Neural cell (in vitro differentiated cells): ENCODE measurements at regions not wholly inside any gene's neighbourhood (a gene's known extent, or its start where the extent isn't known, plus 50 kb on each side); places are given as distances from the start of the nearest gene placed in this dataset.
"Not testable (repeated sequence)": the region's sequence is repeated elsewhere in the genome, so short reads cannot be mapped to it uniquely, and the experiment has no call there.

Experiments
- H2AFZ ChIP-seq: fragments of 200-600, 300-800 bp; sonication (generic), shearing (Covaris generic); 2 replicates; pipeline ENCODE4 v1.6.0; 2014; ENCODE audit warnings: low read depth, mild to moderate bottlenecking, antibody characterized with exemption, low read length, moderate library complexity
- H3F3A ChIP-seq: fragments of 200-600 bp; shearing (Covaris generic); 2 replicates; pipeline ENCODE4 v1.6.1; 2016; ENCODE audit warnings: mild to moderate bottlenecking, moderate library complexity, mixed read lengths, antibody characterized with exemption, low read length; ENCODE audit not compliant: insufficient read depth, poor library complexity, severe bottlenecking
- H3K27ac ChIP-seq: fragments of 200-600, 300-800 bp; sonication (generic), shearing (Covaris generic); 2 replicates; pipeline ENCODE4 v1.5.1; 2014; ENCODE audit warnings: mild to moderate bottlenecking, low read length, moderate library complexity
- H3K27me3 ChIP-seq: fragments of 300-800, 200-600 bp; sonication (generic), shearing (Covaris generic); 2 replicates; pipeline ENCODE4 v1.6.0; 2014; ENCODE audit warnings: mild to moderate bottlenecking, low read depth, low read length, moderate library complexity; ENCODE audit not compliant: insufficient read depth
- H3K36me3 ChIP-seq: fragments of 300-800, 200-600 bp; sonication (generic), shearing (Covaris generic); 2 replicates; pipeline ENCODE4 v1.5.1; 2014; ENCODE audit warnings: mild to moderate bottlenecking, antibody characterized with exemption, low read length, moderate library complexity; ENCODE audit not compliant: insufficient read depth
- H3K4me2 ChIP-seq: fragments of 300-800, 200-600 bp; sonication (generic), shearing (Covaris generic); 2 replicates; pipeline ENCODE4 v1.6.0; 2014; ENCODE audit warnings: mild to moderate bottlenecking, low read length
- H3K4me3 ChIP-seq: fragments of 300-800, 200-600 bp; sonication (generic), shearing (Covaris generic); 2 replicates; pipeline ENCODE4 v1.5.1; 2014; ENCODE audit warnings: mild to moderate bottlenecking, low read length, moderate library complexity
- H3K79me2 ChIP-seq: fragments of 200-600 bp; shearing (Covaris generic); replicated peaks from 2 replicates; pipeline ENCODE4 v1.6.0; 2014; ENCODE audit warnings: mild to moderate bottlenecking, low read length, moderate library complexity; ENCODE audit not compliant: insufficient read depth
- H3K9ac ChIP-seq: fragments of 300-800, 200-600 bp; sonication (generic), shearing (Covaris generic); 2 replicates; pipeline ENCODE4 v1.6.1; 2016; ENCODE audit warnings: mild to moderate bottlenecking, low read length, mixed read lengths
- H3K9me2 ChIP-seq: fragments of 200-600 bp; shearing (Covaris generic); 2 replicates; pipeline ENCODE4 v1.6.1; 2016; ENCODE audit warnings: mild to moderate bottlenecking, low read length, mixed read lengths; ENCODE audit not compliant: insufficient read depth
- H3K9me3 ChIP-seq: fragments of 200-600, 300-800 bp; sonication (generic), shearing (Covaris generic); 2 replicates; pipeline ENCODE4 v1.6.1; 2016; ENCODE audit warnings: mild to moderate bottlenecking, mixed run types, low read length, moderate library complexity, mixed read lengths
- H4K20me1 ChIP-seq: fragments of 200-600 bp; shearing (Covaris generic); 2 replicates; pipeline ENCODE4 v1.6.1; 2016; ENCODE audit warnings: mild to moderate bottlenecking, mixed run types; ENCODE audit not compliant: insufficient read depth
- CTCF ChIP-seq: fragments of 450-650 bp; IDR thresholded peaks from 2 replicates; pipeline ENCODE4 v1.5.1; 2014; ENCODE audit warnings: antibody characterized with exemption, mild to moderate bottlenecking, moderate library complexity; ENCODE audit not compliant: poor library complexity, severe bottlenecking
- EP300 ChIP-seq: fragments of 450-650 bp; conservative IDR thresholded peaks from 2 replicates; pipeline ENCODE4 v1.6.1; 2014; ENCODE audit warnings: antibody characterized with exemption, mild to moderate bottlenecking, moderate library complexity; ENCODE audit not compliant: poor library complexity, severe bottlenecking
- EZH2 ChIP-seq: fragments of 200-600, 300-800 bp; shearing (Covaris generic), sonication (generic); IDR thresholded peaks from 2 replicates; pipeline ENCODE4 v1.6.1; 2014; ENCODE audit warnings: antibody characterized with exemption, low read length, borderline replicate concordance, mild to moderate bottlenecking; ENCODE audit not compliant: insufficient read depth, poor library complexity, severe bottlenecking
- MXI1 ChIP-seq: fragments of 450-650 bp; conservative IDR thresholded peaks from 2 replicates; pipeline ENCODE4 v1.6.1; 2014; ENCODE audit warnings: antibody characterized with exemption, mild to moderate bottlenecking; ENCODE audit not compliant: poor library complexity, severe bottlenecking
- POLR2AphosphoS5 ChIP-seq: IDR thresholded peaks from 2 replicates; pipeline ENCODE4 v1.6.1; 2012
- RAD21 ChIP-seq: fragments of 450-650 bp; conservative IDR thresholded peaks from 2 replicates; pipeline ENCODE4 v1.6.1; 2014; ENCODE audit warnings: antibody characterized with exemption, mild to moderate bottlenecking, moderate library complexity
- REST ChIP-seq: IDR thresholded peaks from 2 replicates; pipeline ENCODE4 v1.6.1; 2012; ENCODE audit warnings: borderline replicate concordance
- SMC3 ChIP-seq: fragments of 450-650 bp; conservative IDR thresholded peaks from 2 replicates; pipeline ENCODE4 v1.6.1; 2014; ENCODE audit warnings: antibody characterized with exemption, mild to moderate bottlenecking, moderate library complexity; ENCODE audit not compliant: poor library complexity
- TAF1 ChIP-seq: IDR thresholded peaks from 2 replicates; pipeline ENCODE4 v1.6.1; 2012; ENCODE audit warnings: low read depth

- Histone ChIP-seq H3K4me2 (no peak overlapping the region), H4K20me1 (no peaks in the 10 kb centered on the region), H3K79me2 (no peaks in the 10 kb centered on the region), H2AFZ (no peak overlapping the region), H3K4me3 (no peak overlapping the region), H3K36me3 (no peaks in the 10 kb centered on the region), H3K9me3 (no peaks in the 10 kb centered on the region), H3K9ac (no peak overlapping the region), H3K9me2 (no peaks in the 10 kb centered on the region), H3K27me3 (no peaks in the 10 kb centered on the region), H3K27ac (no peak overlapping the region), H3F3A (no peaks in the 10 kb centered on the region)
- no peak for TF ChIP-seq CTCF
- TF ChIP-seq SMC3: no peak
- TF ChIP-seq TAF1: no peak
- no peak for TF ChIP-seq RAD21
- no peak for TF ChIP-seq MXI1
- no peak for TF ChIP-seq POLR2AphosphoS5
- TF ChIP-seq EP300: no peak
Observed at GRCh38 chr13:30063892-30064291, 213.5 kb upstream of the UBL3 start.

- Histone ChIP-seq H3F3A (no peaks in the 10 kb centered on the region), H3K4me2 (no peak overlapping the region), H3K36me3 (no peaks in the 10 kb centered on the region), H3K27ac (no peak overlapping the region), H3K9ac (no peak overlapping the region), H4K20me1 (no peaks in the 10 kb centered on the region), H2AFZ (no peak overlapping the region), H3K9me2 (no peaks in the 10 kb centered on the region), H3K27me3 (no peaks in the 10 kb centered on the region), H3K4me3 (no peak overlapping the region), H3K9me3 (no peaks in the 10 kb centered on the region), H3K79me2 (no peaks in the 10 kb centered on the region)
- TF ChIP-seq TAF1: no peak
- TF ChIP-seq SMC3: no peak
- TF ChIP-seq MXI1: no peak
- TF ChIP-seq POLR2AphosphoS5: no peak
- TF ChIP-seq RAD21: no peak
Observed at GRCh38 chr13:30061217-30061616, 210.8 kb upstream of the UBL3 start.

- no peaks in the 10 kb centered on the region for H3K9me2 ChIP-seq
- no peak overlapping the region for H3K4me3 ChIP-seq
- H3K36me3 ChIP-seq: no peaks in the 10 kb centered on the region
- H3K27ac ChIP-seq: no peak overlapping the region
- no peaks in the 10 kb centered on the region for H3K79me2 ChIP-seq
- H3K27me3 ChIP-seq: no peaks in the 10 kb centered on the region
- H2AFZ ChIP-seq: no peak overlapping the region
- H3K4me2 ChIP-seq: no peak overlapping the region
- no peaks in the 10 kb centered on the region for H3K9me3 ChIP-seq
- H4K20me1 ChIP-seq: no peaks in the 10 kb centered on the region
- TF ChIP-seq SMC3 (no peak), RAD21 (no peak), CTCF (no peak), EP300 (no peak), POLR2AphosphoS5 (no peak), TAF1 (no peak), REST (no peak), MXI1 (no peak), EZH2 (no peak)
- H3F3A ChIP-seq: no peaks in the 10 kb centered on the region
- no peak overlapping the region for H3K9ac ChIP-seq
Observed at GRCh38 chr13:30058429-30058828, 208.0 kb upstream of the UBL3 start.

- not testable (repeated sequence) for H3K9me3 ChIP-seq, H3F3A ChIP-seq, H3K9me2 ChIP-seq, H3K9ac ChIP-seq, H3K4me3 ChIP-seq, H3K79me2 ChIP-seq, H2AFZ ChIP-seq, H3K27me3 ChIP-seq, H4K20me1 ChIP-seq, H3K27ac ChIP-seq, H3K4me2 ChIP-seq, H3K36me3 ChIP-seq
Observed at GRCh38 chr13:30054546-30054945, 204.1 kb upstream of the UBL3 start.
